LNCaP clone FGC (cell line): ENCODE measurements at regions not wholly inside any gene's neighbourhood (a gene's known extent, or its start where the extent isn't known, plus 50 kb on each side); places are given as distances from the start of the nearest gene placed in this dataset.

Source experiments
- DNase-seq: peaks from one replicate; pipeline ENCODE4 v3.0.0-alpha.2; 2011; ENCODE audit warnings: low read depth
- H3K4me3 ChIP-seq: 2 replicates; pipeline ENCODE4 v1.5.1; 2011; ENCODE audit warnings: mild to moderate bottlenecking, low read depth, low read length, control low read depth
- CTCF ChIP-seq: IDR thresholded peaks from 2 replicates; pipeline ENCODE4 v1.5.1; 2012; ENCODE audit warnings: mild to moderate bottlenecking; ENCODE audit not compliant: control insufficient read depth, insufficient read depth; ENCODE audit errors: extremely low read depth

DNA sequence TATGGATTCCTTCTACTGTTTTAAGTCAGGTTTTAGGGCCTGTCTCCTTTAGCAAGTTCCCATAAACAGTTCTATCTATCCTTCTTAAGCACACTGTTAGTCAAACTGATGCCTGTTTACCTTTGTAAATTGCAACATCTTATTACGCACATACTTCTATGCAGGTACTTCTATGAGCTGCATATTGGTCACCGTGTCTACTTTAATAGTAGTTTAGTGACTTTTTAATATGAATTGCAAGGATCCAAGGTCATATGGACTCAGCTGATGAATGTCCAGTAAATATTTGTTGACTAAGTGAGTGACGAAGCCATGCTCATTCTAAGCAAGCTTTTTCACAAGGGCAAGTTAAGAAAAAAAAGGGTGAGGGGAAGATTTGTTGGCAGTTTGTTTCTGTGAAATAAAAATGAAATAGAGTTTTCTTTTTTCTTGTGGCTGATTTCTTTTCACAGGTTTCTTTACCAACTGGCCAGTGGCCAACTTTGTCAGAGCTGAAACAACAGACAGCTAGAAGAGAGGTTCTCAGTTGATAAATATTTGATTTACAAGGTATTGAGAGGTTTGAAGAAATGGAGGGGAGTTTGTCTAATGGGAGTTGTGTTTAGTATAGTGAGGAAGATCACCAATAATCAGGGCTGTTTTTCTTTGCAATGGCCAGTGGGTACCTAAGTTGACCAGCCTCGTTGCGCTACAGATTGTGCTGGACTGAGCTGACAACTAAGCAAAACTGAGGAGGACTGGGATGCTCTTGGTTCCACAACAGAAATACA, 141.1 kb downstream of the SLC15A5 start:
- TF ChIP-seq CTCF, result no peak
- DNase-seq, result peak; percentile 8
- no peak overlapping the region for H3K4me3 ChIP-seq

DNA sequence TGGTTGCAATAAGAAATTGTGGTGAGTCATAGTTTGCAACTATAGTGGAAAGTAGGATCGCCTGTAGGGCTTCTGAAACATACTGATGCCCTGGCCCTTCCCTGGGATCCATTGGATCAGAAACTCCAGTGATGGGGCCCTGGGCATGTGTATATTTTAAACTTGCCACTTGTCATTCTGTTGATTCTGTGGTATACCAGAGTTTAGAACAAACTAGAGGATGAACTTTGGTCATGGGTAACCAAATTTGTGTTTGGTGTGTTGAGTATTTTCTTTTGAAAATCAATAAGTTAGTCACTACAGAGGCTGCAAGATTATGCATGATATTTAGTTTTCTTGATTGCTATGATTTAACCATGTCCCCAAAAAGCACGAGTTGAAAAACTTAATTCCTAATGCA, 142.2 kb downstream of the SLC15A5 start:
- no peak for TF ChIP-seq CTCF
- DNase-seq, result no peak
- no peak overlapping the region for H3K4me3 ChIP-seq

DNA sequence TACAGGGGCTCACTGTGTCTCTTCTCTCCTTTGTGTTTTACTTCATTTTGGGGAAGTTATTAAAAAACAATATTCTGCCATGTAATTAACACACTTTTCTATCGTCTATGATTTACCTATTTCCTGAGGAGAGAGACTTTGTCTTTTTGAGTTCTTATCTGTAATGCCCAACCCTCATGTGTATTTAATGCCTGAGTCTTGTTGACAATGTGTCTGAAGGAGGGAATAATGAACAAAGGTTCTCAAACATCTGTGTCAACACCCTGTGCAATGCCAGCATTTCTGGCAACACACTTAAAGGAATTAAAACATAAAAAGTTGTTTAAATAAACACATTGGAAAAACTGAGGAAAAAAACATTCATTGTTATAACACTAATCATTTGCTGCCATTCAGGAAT, 147.1 kb downstream of the SLC15A5 start:
- no peak overlapping the region for H3K4me3 ChIP-seq
- TF ChIP-seq CTCF, result no peak
- DNase-seq, result no peak

DNA sequence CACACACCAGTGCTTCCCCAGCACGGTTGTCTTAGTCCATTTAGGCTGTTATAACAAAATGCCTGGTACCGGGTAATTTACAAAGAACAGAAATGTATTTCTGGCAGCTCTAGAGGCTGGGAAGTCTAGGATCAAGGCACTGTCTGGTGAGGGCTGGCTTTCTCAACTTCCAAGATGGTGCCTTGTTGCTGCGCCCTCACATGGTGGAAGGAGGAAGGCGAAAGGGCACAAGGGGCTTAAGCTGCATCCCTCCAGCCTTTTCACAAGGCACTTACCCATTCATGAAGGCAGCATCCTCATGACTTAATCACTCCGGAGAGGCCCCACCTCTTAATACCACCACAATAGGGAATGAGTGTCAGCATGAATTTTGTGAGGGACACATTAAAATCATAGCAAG, 155.5 kb downstream of the SLC15A5 start:
- no peak for TF ChIP-seq CTCF
- DNase-seq, result no peak
- no peak overlapping the region for H3K4me3 ChIP-seq

- no peak for TF ChIP-seq CTCF
- no peak overlapping the region for H3K4me3 ChIP-seq
- DNase-seq, result no peak
Observed at GRCh38 chr12:16119618-16120415, 157.7 kb downstream of the SLC15A5 start.

- H3K4me3 ChIP-seq, result no peak overlapping the region
- TF ChIP-seq CTCF, result no peak
- no peak for DNase-seq
Observed at GRCh38 chr12:16118586-16118985, 158.9 kb downstream of the SLC15A5 start.
